HEK293 (cell line): ENCODE measurements at regions not wholly inside any gene's neighbourhood (a gene's known extent, or its start where the extent isn't known, plus 50 kb on each side); places are given as distances from the start of the nearest gene placed in this dataset.

Experiments
- CTCF ChIA-PET: fragments of 350-600 bp; formaldehyde crosslinking; extraction: SDS; loops from one replicate; lab custom pipeline; 2021; ENCODE audit warnings: antibody characterized with exemption; lab: Yijun Ruan, JAX
- POLR2A ChIA-PET: fragments of 300-600 bp; formaldehyde crosslinking; extraction: SDS; loops from one replicate; lab custom pipeline; 2020; ENCODE audit warnings: antibody characterized with exemption, inconsistent platforms; lab: Yijun Ruan, JAX
- H3K27ac ChIP-seq: fragments of 200-500 bp; sonication (Bioruptor generic); 2 replicates; pipeline ENCODE4 v1.5.1; 2014; ENCODE audit warnings: low read depth, low read length, control low read depth, inconsistent platforms; ENCODE audit errors: extremely low read depth
- H3K36me3 ChIP-seq, 2 experiments: fragments of 200-500 bp in 1 of 2; sonication (Bioruptor generic) in 1 of 2; 1 replicate in 1 of 2; 2 replicates in 1 of 2; pipeline ENCODE4 v1.5.1; 2014 to 2017; ENCODE audit warnings: inconsistent platforms in 2 of 2, low read length in 2 of 2; ENCODE audit not compliant: control insufficient read depth in 2 of 2, insufficient read depth in 1 of 2
- H3K4me1 ChIP-seq: fragments of 200-500 bp; sonication (Bioruptor generic); 2 replicates; pipeline ENCODE4 v1.5.1; 2014; ENCODE audit warnings: mild to moderate bottlenecking, low read length, inconsistent platforms; ENCODE audit not compliant: control insufficient read depth, insufficient read depth
- H3K4me3 ChIP-seq: 2 replicates; pipeline ENCODE4 v1.5.1; 2011; ENCODE audit warnings: low read depth, mild to moderate bottlenecking, control low read depth, low read length, moderate library complexity
- H3K9me3 ChIP-seq: fragments of 200-500 bp; sonication (Bioruptor generic); 2 replicates; pipeline ENCODE4 v1.5.1; 2014; ENCODE audit warnings: low read depth, low read length, inconsistent platforms; ENCODE audit not compliant: control insufficient read depth, insufficient read depth
- EGR2 ChIP-seq: fragments of 450-650 bp; formaldehyde crosslinking; IDR thresholded peaks from 2 replicates; pipeline ENCODE4 v1.5.1; 2016; ENCODE audit warnings: low read depth, missing biosample characterization, missing genetic modification characterization
- FEZF1 ChIP-seq: fragments of 450-650 bp; formaldehyde crosslinking; IDR thresholded peaks from 2 replicates; pipeline ENCODE4 v1.5.1; 2016; ENCODE audit warnings: missing biosample characterization, missing genetic modification characterization
- GLI4 ChIP-seq: fragments of 450-650 bp; formaldehyde crosslinking; IDR thresholded peaks from 2 replicates; pipeline ENCODE4 v1.5.1; 2016; ENCODE audit warnings: missing biosample characterization, missing genetic modification characterization
- HOXD13 ChIP-seq: sonication (generic); formaldehyde crosslinking; IDR thresholded peaks from 2 replicates; pipeline ENCODE4 v1.8.0; 2022; ENCODE audit warnings: missing genetic modification reagents, borderline replicate concordance
- KLF8 ChIP-seq: fragments of 450-650 bp; formaldehyde crosslinking; IDR thresholded peaks from 2 replicates; pipeline ENCODE4 v1.5.1; 2016; ENCODE audit warnings: missing biosample characterization, missing genetic modification characterization
- MEIS1 ChIP-seq: sonication (generic); formaldehyde crosslinking; IDR thresholded peaks from 2 replicates; pipeline ENCODE4 v1.8.1; 2022; ENCODE audit warnings: missing genetic modification reagents, mild to moderate bottlenecking, borderline replicate concordance
- MYNN ChIP-seq: fragments of 450-650 bp; formaldehyde crosslinking; IDR thresholded peaks from 2 replicates; pipeline ENCODE4 v1.5.1; 2016; ENCODE audit warnings: missing biosample characterization, missing genetic modification characterization, borderline replicate concordance
- MZF1 ChIP-seq: fragments of 450-650 bp; formaldehyde crosslinking; IDR thresholded peaks from 2 replicates; pipeline ENCODE4 v1.5.1; 2017; ENCODE audit warnings: missing biosample characterization, missing genetic modification characterization, borderline replicate concordance
- SALL2 ChIP-seq: fragments of 450-650 bp; formaldehyde crosslinking; IDR thresholded peaks from 2 replicates; pipeline ENCODE4 v1.5.0; 2017; ENCODE audit warnings: missing biosample characterization, mild to moderate bottlenecking, missing genetic modification characterization, borderline replicate concordance
- SP7 ChIP-seq: fragments of 450-650 bp; formaldehyde crosslinking; IDR thresholded peaks from 2 replicates; pipeline ENCODE4 v1.5.1; 2016; ENCODE audit warnings: missing biosample characterization, missing genetic modification characterization
- ZFP37 ChIP-seq: fragments of 450-650 bp; formaldehyde crosslinking; IDR thresholded peaks from 2 replicates; pipeline ENCODE4 v1.5.1; 2016; ENCODE audit warnings: missing biosample characterization, missing genetic modification characterization
- ZFP41 ChIP-seq: fragments of 450-650 bp; formaldehyde crosslinking; IDR thresholded peaks from 2 replicates; pipeline ENCODE4 v1.5.1; 2016; ENCODE audit warnings: missing biosample characterization, missing genetic modification characterization, borderline replicate concordance
- ZNF114 ChIP-seq: fragments of 450-650 bp; formaldehyde crosslinking; IDR thresholded peaks from 2 replicates; pipeline ENCODE4 v1.5.0; 2017; ENCODE audit warnings: missing biosample characterization, missing genetic modification characterization
- ZNF146 ChIP-seq: fragments of 450-650 bp; formaldehyde crosslinking; IDR thresholded peaks from 2 replicates; pipeline ENCODE4 v1.5.1; 2016; ENCODE audit warnings: missing biosample characterization, missing genetic modification characterization
- ZNF19 ChIP-seq: fragments of 450-650 bp; formaldehyde crosslinking; IDR thresholded peaks from 2 replicates; pipeline ENCODE4; 2016; ENCODE audit warnings: missing biosample characterization, missing genetic modification characterization, low read depth
- ZNF202 ChIP-seq: fragments of 450-650 bp; formaldehyde crosslinking; IDR thresholded peaks from 2 replicates; pipeline ENCODE4 v1.5.1; 2016; ENCODE audit warnings: missing biosample characterization, missing genetic modification characterization, borderline replicate concordance
- ZNF24 ChIP-seq: fragments of 450-650 bp; formaldehyde crosslinking; IDR thresholded peaks from 2 replicates; pipeline ENCODE4 v1.5.1; 2016; ENCODE audit warnings: missing biosample characterization, missing genetic modification characterization
- ZNF248 ChIP-seq: fragments of 450-650 bp; formaldehyde crosslinking; IDR thresholded peaks from 2 replicates; pipeline ENCODE4 v1.5.1; 2017; ENCODE audit warnings: missing biosample characterization, missing genetic modification characterization
- ZNF280C ChIP-seq: fragments of 450-650 bp; formaldehyde crosslinking; IDR thresholded peaks from 2 replicates; pipeline ENCODE4 v1.5.1; 2016; ENCODE audit warnings: missing biosample characterization, missing genetic modification characterization
- ZNF350 ChIP-seq: fragments of 450-650 bp; formaldehyde crosslinking; IDR thresholded peaks from 2 replicates; pipeline ENCODE4 v1.5.0; 2017; ENCODE audit warnings: missing biosample characterization, mild to moderate bottlenecking, missing genetic modification characterization
- ZNF354C ChIP-seq: fragments of 450-650 bp; formaldehyde crosslinking; IDR thresholded peaks from 2 replicates; pipeline ENCODE4 v1.5.1; 2016; ENCODE audit warnings: missing biosample characterization, missing genetic modification characterization, low read depth, borderline replicate concordance
- ZNF398 ChIP-seq: fragments of 450-650 bp; formaldehyde crosslinking; IDR thresholded peaks from 2 replicates; pipeline ENCODE4 v1.5.1; 2017; ENCODE audit warnings: missing biosample characterization, missing genetic modification characterization
- ZNF473 ChIP-seq: fragments of 450-650 bp; formaldehyde crosslinking; IDR thresholded peaks from 2 replicates; pipeline ENCODE4 v1.5.1; 2017; ENCODE audit warnings: missing biosample characterization, missing genetic modification characterization
- ZNF530 ChIP-seq: fragments of 450-650 bp; formaldehyde crosslinking; IDR thresholded peaks from 2 replicates; pipeline ENCODE4 v1.5.1; 2016; ENCODE audit warnings: low read depth, missing biosample characterization, missing genetic modification characterization
- ZNF558 ChIP-seq: fragments of 450-650 bp; formaldehyde crosslinking; IDR thresholded peaks from 2 replicates; pipeline ENCODE4 v1.5.1; 2016; ENCODE audit warnings: missing biosample characterization, missing genetic modification characterization
- ZNF621 ChIP-seq: fragments of 450-650 bp; formaldehyde crosslinking; IDR thresholded peaks from 2 replicates; pipeline ENCODE4 v1.5.1; 2017; ENCODE audit warnings: missing biosample characterization, missing genetic modification characterization
- ZNF658 ChIP-seq: fragments of 450-650 bp; formaldehyde crosslinking; IDR thresholded peaks from 2 replicates; pipeline ENCODE4; 2016; ENCODE audit warnings: missing biosample characterization, missing genetic modification characterization
- ZNF701 ChIP-seq: fragments of 450-650 bp; formaldehyde crosslinking; IDR thresholded peaks from 2 replicates; pipeline ENCODE4 v1.5.1; 2016; ENCODE audit warnings: missing biosample characterization, missing genetic modification characterization
- ZNF777 ChIP-seq: fragments of 450-650 bp; formaldehyde crosslinking; IDR thresholded peaks from 2 replicates; pipeline ENCODE4 v1.5.1; 2017; ENCODE audit warnings: missing biosample characterization, missing genetic modification characterization, borderline replicate concordance
- ZNF843 ChIP-seq: fragments of 450-650 bp; formaldehyde crosslinking; IDR thresholded peaks from 2 replicates; pipeline ENCODE4 v1.5.1; 2016; ENCODE audit warnings: missing biosample characterization, missing genetic modification characterization

GRCh38 chr5:22998362-22998761, 145.2 kb upstream of the CDH12 start (continued):
- TF ChIP-seq ZNF280C = no peak
- no peak for TF ChIP-seq ZNF114 (tag by site-specific recombination)
- TF ChIP-seq ZNF248 (tag by site-specific recombination) = no peak

- ChIA-PET POLR2A (no interaction called here), CTCF (no interaction called here)
- Histone ChIP-seq H3K9me3 (no peaks in the 10 kb centered on the region), H3K36me3 (no peaks in the 10 kb centered on the region), H3K4me3 (no peak overlapping the region), H3K4me1 (no peaks in the 10 kb centered on the region), H3K27ac (no peak overlapping the region)
- TF ChIP-seq ZNF354C (tag by site-specific recombination) (no peak), ZNF398 (no peak), ZNF701 (tag by site-specific recombination) (no peak), ZNF558 (tag by site-specific recombination) (no peak), ZNF146 (tag by site-specific recombination) (no peak), MZF1 (tag by site-specific recombination) (no peak), ZNF350 (tag by site-specific recombination) (no peak), MEIS1 (CRISPR knock-in tag) (no peak), ZNF530 (tag by site-specific recombination) (no peak), HOXD13 (no peak), ZNF777 (tag by site-specific recombination) (no peak), GLI4 (tag by site-specific recombination) (no peak), ZNF843 (tag by site-specific recombination) (no peak)
These were observed 135.8 kb upstream of the CDH12 start for GRCh38 chr5:22988937-22989336.

GRCh38 chr5:22986281-22986680, 133.1 kb upstream of the CDH12 start:
- TF ChIP-seq ZNF19 (tag by site-specific recombination) = no peak
- no peak for TF ChIP-seq ZNF621
- TF ChIP-seq ZFP37 = no peak
- no peak for TF ChIP-seq ZNF843 (tag by site-specific recombination)
- no peak for TF ChIP-seq FEZF1 (tag by site-specific recombination)
- no peak for TF ChIP-seq KLF8 (tag by site-specific recombination)
- TF ChIP-seq SP7 = no peak
- TF ChIP-seq ZFP41 (tag by site-specific recombination) = no peak
- no peak for TF ChIP-seq ZNF202 (tag by site-specific recombination)
- TF ChIP-seq ZNF658 (tag by site-specific recombination) = no peak
- TF ChIP-seq ZNF473 = no peak
- no peak for TF ChIP-seq ZNF24
- TF ChIP-seq ZNF280C = no peak
- no peak for TF ChIP-seq MYNN
- no peak for TF ChIP-seq SALL2
- TF ChIP-seq EGR2 (tag by site-specific recombination) = no peak
- Histone ChIP-seq H3K27ac (no peak overlapping the region), H3K9me3 (no peaks in the 10 kb centered on the region), H3K4me3 (no peak overlapping the region), H3K4me1 (no peaks in the 10 kb centered on the region), H3K36me3 (no peaks in the 10 kb centered on the region)
- CTCF ChIA-PET = no interaction called here
- POLR2A ChIA-PET = no interaction called here
